ENCODE measurements at regions not wholly inside any gene's neighbourhood (a gene's known extent, or its start where the extent isn't known, plus 50 kb on each side); places are given as distances from the start of the nearest gene placed in this dataset.
"Not testable (repeated sequence)": the region's sequence is repeated elsewhere in the genome, so short reads cannot be mapped to it uniquely, and the experiment has no call there.

DNA sequence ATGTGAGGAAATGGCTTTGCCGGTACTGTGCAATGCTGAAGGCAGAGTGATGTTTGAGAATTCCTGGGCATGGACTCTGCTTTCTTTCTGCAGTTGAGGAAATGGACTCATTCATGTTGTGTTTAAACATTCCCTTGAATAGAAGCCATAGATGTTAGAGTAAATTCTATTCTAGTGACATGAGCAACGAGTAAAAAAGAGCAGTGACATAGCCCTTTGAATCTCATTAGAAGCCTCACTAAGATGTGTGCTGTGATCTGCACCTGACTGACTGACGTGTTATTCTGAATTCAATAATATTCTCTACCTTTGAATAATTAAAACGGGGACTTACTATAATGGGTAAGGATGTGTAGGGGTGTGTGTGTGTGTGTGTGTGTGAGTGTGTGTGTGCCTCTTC is 113.7 kb upstream of the KLF4 start:
- no peak for DNase-seq (ENCODE audit: low read depth in 4 of 4, low spot score in 2 of 4)

DNA sequence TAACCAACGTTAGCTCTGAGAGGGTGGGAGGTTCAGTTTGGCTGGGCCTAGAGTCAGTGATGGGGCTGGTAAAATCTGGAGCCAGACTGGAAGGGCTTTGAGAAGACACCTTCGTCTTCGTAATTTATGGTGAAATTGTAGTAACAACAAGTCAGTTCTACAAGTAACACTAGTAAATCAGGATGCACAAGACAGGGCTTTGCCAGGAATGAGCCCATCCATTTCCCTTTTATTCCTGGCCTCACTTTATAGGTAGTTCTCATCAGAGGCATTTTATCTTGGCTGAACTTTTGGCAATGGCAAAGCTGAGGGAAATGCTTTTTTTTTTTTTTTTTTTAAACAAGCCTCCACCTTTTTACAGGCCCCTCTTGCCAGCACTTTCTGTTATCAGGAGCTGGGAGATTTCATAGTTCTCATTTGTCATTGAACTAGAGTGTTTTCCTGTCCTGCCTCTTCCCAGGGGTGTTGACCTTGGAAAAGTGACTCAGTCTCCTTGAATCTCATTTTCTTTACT is 110.5 kb upstream of the KLF4 start:
- no peak for DNase-seq (ENCODE audit: low read depth in 4 of 4, low spot score in 2 of 4)

DNA sequence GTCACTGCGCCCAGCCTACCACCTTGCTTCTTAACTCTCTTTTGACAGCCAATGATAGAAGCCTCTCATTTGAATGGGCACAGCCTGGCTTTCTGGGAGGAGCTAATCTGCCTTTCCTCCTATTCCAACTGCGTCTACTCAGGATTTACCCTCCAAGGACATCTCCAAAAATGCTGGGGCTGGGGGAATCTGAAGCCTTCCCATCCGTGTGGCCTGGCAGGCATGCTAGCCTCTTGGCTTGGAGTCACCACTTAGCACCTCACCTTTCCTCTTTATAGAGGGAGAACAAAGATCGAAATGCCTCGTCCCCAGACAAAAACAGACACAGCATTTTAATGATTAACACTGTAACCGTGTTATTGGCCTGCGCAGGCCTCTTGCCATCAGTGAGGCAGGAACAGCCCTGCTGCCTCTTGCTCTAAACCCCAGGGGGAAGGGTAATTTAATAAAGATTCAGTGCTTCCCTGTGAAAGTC is 108.2 kb upstream of the KLF4 start:
- no peak for DNase-seq (ENCODE audit: low read depth in 4 of 4, low spot score in 2 of 4)

DNA sequence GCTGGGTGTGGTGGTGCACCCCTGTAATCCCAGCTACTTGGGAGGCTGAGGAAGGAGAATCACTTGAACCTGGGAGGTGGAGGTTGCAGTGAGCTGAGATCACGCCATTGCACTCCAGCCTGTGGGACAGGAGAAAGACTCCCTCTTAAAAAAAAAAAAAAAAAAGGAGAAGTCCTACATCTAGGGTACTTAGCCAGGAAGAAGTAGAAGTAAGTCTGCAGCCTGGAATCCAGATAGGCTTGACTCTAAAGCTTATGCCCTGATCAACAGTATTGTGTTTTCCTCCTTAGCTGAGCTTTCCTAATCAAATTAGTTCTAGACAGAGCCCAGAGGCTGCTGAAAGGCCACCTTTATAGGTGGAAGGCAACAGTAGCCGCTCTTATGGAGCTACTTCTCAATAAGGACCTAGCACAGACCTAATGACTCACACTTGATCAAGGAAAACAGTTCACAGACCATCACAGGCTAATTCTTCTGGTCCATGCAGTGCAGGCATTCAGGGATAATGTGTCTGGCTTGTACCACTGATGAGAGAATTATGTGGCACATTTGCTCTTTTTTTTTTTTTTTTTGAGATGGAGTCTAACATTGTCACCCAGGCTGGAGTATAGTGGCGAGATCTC is 105.5 kb upstream of the KLF4 start:
- no peak for DNase-seq (ENCODE audit: low read depth in 4 of 4, low spot score in 2 of 4)

DNA sequence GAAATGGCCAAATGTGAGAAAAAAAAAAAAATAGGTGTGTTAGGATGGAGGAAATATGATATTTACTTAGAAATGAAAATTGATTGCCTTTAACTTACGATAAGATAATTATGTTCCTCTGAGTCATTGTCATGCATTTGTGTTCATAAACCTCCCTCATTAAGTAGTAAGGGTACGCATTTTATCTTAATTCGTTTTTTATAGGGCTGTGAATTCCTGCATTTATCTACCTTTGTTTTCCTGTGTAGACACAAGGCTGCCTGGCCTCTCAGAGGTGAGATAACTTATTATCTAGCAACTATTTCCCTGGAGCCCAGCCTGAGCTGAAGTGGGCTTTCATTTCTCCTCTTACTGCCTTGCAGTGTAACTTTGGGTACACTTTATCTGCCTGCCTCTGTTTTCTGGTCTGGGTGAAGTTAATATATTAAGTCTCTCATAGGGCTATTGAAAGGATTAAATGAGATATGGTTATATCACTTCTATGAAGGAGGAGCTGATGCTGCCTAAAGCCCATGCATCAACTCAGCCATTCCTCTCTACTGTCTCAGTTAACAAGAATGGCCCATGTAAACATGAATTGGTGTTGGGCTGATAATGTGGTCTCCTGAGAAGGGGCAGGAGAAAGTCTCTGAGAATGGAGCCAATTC is 103.8 kb upstream of the KLF4 start:
- no peak for DNase-seq (ENCODE audit: low read depth in 4 of 4, low spot score in 2 of 4)

DNA sequence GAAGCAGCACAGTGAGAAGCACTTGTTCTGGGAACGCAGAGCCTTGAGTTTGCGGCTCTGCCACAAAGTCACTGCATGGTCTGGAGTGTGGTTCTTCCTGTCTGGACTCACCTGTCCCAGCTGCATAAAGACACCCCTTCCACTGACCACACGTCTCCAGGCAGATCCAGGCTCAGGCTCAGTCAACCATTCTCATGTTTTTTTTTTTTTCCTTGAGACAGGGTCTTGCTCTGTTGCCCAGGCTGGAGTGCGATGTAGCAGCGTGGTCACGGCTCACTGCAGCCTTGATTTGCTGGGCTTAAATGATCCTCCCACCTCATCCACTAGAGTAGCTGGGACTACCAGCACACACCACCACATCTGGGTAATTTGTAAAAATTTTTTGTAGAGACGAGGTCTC is 102.9 kb upstream of the KLF4 start:
- DNase-seq (ENCODE audit: low read depth in 4 of 4, low spot score in 2 of 4) = no peak

DNA sequence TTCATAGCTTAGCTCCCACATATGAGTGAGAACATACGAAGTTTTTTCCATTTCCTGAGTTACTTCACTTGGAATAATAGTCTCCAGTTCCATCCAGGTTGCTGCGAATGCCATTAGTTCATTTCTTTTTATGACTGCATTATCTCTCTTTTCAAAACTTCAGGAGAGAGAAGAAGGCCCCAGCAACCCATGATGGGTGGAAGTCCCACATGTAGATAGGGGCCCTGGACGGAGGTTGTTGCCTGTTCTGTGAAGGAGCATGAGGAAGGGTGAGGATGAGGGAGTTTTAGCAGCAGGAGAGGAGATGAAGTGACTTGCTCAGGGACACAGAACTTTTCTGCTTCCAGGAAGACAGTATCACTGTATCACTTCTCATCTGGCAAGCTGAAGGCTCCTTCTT is 102.2 kb upstream of the KLF4 start:
- no peak for DNase-seq (ENCODE audit: low read depth in 4 of 4, low spot score in 2 of 4)

DNA sequence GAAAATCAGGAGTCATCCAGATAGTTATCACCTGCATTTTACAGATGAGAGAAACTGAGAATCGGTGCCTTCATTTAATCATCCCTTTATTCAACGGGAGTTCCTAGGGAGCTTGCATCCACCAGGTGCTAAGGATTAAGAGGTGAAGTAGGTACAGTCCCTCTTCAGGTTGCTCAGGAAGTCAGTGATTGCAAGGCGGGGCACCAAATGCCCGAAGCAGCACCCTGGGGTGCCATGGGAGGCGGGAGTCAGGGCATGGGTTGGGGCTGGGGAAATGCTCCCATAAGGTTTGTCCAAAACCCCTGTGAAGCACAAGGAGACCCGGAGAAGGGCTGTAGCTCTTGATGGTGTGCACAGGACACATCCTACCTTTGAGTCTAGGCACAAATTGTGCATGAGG is 98.8 kb upstream of the KLF4 start:
- DNase-seq (ENCODE audit: low read depth in 4 of 4, low spot score in 2 of 4) = no peak

DNA sequence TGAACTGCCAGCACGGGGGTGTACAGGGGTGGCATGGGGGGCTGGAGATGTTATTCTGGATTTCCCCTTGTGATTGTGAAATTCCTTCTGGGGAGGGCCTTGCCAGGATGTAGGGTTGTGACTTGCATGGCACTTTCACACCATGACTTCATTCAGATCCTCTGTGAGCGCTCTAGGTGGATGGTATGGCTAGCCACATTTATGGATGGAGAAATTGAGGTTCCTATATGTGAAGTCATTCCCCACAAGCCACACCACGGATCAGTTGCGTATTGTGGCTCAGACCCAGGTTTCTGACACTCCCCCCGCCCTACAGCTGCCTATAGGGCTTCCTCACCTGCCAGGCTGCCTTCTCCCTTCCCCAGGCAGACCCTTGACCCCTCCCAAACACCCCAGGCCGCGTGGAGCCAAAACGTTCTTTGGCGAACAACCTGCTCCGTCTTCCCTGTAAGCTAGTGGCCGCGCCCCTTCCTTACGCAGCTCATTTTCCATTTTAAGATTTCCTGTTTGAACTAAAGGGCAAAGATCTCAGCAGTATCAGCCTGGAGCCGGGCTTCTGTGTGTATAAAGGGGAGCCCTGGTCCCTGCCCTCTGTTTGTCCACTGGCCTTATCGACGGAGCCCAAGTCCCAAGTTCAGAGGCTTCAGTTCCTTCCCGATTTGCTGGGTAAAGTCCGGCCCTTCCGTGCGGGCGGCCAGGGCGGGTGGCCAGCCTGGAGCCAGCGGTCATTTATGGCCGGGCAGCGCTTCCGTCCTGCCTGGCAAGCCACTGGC is 97.8 kb upstream of the KLF4 start:
- no peak for DNase-seq (ENCODE audit: low read depth in 4 of 4, low spot score in 2 of 4)

DNA sequence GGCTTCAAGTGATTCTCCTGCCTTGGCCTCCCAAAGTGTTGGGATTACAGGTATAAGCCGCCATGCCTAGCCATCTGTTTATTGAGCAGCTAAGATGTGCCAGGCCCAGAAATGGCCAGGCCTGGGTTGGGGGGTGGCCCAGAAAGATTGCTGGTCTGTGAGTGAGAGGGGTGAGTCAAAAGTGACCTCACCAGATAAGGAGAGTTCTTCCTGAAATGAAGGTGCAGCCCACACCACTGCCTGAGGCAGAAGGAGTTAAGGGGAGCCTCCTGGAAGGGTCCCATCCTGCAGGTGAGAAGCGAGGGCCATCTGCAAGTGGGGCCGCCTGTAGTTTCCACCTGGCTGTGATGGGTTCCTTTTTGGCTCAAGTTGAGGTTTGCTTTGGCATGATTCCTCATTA is 96.9 kb upstream of the KLF4 start:
- no peak for DNase-seq (ENCODE audit: low read depth in 4 of 4, low spot score in 2 of 4)

DNA sequence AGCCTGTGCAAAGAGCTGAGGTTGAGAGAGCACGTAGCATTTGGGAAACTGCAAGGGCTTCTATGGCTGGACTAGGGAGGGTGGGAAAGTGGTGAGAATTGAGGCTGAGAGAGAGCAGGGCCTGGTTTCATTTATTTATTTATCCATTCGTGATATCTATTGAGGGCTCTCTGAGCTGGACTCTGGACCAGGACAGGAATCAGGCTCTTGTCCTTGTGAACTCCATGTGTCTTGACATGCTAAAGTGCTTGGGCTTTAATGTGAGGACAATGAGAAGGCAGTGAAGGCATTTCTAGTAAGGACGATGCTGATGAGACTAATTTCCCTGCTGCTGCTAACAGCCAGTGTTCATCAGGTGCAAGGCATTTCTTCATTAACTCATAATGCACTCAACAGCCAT is 95.9 kb upstream of the KLF4 start:
- DNase-seq (ENCODE audit: low read depth in 4 of 4, low spot score in 2 of 4) = no peak

DNA sequence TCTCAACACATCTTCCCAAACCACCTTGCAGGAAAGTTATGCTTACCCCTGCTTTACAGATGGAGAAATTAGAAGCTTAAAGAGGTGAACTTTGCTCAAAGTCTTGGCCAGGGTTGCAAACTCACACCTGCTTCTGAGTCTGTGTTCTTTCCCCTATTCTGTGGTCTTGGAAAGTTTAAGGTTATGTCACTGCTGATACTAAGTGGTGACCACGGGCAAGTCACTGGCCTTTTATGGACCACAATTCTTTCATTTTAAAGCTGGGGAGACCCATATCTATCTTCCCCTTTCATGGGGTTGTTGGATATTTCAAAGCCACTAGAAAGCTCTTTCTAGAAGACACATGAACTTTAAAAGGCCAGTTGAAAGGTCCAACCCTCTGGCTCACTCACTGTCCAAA is 95.4 kb upstream of the KLF4 start:
- no peak for DNase-seq (ENCODE audit: low read depth in 4 of 4, low spot score in 2 of 4)

DNA sequence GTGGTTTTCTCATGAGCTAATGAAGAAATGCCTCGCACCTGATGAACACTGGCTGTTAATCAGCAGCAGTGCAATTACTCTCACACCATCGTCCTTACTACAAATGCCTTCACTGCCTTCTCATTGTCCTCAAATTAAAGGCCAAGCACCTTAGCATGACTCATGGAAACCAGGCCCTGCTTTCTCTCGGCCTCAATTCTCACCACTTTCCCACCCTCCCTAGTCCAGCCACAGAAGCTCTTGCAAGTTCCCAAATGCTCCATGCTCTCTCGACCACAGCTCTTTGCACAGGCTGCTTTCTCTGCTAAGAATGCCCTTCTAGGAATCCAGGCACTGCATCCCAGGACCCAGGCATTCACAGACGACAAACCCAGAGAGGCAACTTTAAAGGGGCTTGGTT is 94.6 kb upstream of the KLF4 start:
- DNase-seq (ENCODE audit: low read depth in 4 of 4, low spot score in 2 of 4) = no peak

DNA sequence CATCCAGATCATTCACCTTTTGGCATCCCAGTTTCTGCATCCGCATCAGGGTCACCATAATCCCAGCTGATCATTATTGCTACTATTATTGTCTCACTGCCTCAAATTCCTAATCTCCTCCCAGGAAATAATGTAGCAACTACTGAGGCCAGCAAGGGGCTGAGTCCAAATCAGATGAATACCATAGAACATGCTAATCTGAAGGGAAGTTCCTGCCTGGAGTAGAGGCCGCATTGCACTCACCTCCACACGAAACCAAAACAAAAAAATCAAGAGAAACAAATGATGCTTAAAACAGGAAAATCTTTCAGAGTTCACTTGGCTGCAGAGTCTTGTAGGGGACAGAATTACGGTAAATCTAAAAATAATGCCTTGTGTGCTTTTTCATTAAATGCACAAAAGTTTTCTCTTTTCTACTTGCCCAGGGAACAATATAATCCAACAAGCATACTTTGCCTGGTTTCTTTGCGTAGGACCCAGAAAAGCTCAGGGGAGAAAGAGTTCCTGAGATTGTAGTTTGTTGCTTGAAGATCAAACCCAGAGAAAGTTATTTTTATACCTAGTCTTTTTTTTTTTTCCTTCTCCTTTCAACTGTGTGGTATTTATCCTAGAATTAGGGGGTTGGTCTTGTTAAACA is 87.7 kb upstream of the KLF4 start:
- DNase-seq (ENCODE audit: low read depth in 4 of 4, low spot score in 2 of 4) = no peak

DNA sequence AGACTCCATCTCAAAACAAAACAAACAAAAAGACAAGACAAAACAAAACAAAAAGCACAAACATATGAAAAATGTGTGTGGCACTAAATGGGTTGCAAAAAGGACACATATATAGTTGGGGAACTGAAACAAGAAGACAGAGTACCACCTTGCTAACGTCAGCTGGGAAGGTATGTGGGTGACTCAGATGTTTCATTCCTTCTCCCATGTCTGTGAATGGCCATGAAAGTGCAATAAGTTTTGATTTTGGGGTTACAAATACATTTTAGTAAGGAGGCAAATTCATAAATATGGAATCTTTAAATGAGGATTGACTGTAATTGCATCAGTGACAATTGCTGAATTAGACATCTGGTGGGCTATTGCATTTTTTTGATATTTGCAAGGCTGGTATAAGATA is 81.6 kb upstream of the KLF4 start:
- no peak for DNase-seq (ENCODE audit: low read depth in 4 of 4, low spot score in 2 of 4)

DNA sequence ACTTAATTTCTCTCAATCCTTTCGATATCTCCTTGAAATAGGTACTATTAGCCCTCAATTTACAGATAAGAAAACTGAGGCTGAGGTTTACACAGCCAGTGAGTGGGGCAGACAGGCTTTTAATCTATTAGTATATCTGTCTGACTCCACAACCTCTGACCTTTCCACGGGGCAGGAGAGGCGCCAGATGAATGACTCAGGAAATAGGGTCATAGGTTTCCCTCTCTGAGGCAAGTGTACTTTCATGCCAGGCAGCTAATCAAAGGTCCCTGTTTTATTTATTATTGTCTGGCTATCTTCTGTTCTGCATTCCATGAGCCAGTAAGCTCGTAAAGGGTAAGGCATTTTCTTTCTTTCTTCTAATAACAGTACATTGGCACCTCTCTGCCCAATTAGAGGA is 79.6 kb upstream of the KLF4 start:
- no peak for DNase-seq (ENCODE audit: low read depth in 4 of 4, low spot score in 2 of 4)

DNA sequence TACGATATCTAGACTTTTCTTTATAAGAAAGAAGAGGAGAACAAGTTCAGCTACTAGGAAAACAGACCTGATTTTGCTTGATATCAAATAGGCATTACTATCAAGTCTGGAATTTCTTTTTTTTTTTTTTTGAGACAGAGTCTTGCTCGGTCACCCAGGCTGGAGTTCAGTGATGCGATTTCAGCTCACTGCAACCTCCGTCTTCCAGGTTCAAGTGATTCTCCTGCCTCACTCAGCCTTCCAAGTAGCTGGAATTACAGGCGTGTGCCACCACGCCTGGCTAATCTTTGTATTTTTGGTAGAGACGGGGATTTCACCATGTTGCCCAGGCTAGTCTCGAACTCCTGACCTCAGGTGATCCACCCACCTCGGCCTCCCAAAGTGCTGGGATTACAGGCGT is 78.8 kb upstream of the KLF4 start:
- DNase-seq (ENCODE audit: low read depth in 4 of 4, low spot score in 2 of 4) = not testable (repeated sequence)

DNA sequence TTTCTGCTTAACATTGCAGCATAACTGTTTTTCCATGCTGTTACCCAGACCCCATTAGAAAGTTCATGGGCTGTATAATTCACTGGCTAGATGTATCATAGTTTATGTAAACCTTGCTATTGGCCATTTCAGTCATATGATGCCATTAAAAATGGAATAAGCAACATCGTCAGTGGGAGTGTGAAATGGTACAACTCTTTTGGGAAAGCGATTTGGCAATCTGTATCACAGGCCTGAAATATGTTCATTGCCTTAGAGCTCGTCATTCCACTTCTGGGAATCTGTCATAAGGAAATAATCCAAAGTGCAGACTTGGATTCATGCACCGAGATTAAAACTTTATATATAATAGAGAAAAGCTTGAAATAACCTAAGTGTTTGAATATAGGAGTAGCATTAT is 77.9 kb upstream of the KLF4 start:
- DNase-seq (ENCODE audit: low read depth in 4 of 4, low spot score in 2 of 4) = no peak

DNA sequence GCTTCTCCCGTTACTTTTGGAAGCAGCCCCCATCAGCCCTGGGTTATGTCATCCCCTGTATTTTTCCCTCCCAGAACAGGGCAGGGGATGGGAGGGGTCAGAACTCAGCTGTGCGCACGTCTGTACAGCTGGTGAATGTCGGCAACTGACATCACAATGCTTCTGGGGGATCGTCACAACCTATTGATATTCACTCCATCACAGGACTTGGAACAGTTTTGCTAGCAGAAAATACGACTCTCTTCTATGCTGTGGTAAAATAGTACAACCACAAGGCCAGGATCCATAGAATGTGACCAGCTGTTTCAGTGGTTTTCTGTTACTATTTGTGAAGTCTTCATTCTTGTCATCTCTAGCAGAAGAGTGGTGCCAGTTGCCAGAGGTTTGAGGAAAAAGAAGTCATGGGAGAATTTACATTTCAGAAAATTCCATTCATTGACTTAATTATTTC is 77.1 kb upstream of the KLF4 start:
- DNase-seq (ENCODE audit: low read depth in 4 of 4, low spot score in 2 of 4) = no peak

DNA sequence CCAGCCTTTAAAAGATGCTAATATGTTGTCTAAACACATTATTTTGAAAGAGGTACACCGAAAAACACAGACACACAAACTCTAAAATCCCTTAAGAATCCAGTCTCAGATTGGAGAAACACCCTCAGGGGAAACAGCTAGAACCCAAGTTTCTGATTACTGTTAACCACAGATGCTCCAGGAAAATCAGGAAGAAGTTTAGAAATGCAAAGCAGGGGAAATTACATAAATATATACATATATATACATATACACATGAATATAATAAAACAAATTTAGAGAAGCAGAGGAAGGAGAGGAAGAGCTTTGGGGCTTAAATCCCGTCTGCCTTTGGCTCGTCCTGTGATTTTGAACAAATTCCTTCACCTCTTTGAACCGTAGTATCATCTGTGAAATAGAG is 73.2 kb upstream of the KLF4 start:
- no peak for DNase-seq (ENCODE audit: low read depth in 4 of 4, low spot score in 2 of 4)

DNA sequence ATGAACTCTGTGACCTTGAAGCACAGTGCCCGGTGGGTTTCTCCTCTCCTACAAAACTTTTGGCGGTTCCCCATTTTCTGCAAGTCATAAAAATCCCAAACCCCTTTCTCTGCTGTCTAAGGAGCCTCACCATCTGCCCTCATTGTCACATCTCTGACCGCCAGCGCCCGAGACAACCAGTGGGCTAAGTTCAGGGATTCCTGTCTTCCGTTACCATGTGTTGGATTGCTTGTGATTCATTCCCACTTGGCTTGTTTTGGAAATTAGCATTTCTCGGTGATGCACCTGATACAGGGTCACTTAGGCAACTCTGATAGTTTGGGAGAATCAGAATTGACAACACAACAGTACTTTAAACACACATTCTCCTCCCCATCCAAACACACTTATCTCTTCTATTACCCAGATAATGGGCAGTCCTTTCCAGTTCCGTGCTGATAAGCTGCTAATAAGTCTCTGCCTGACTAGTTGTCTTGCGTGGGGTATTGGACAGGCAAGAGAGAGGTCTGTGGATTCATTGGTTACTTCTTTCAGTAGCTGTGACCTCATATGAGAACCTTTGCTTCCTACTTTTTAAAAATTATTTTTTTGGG is 70.0 kb upstream of the KLF4 start:
- DNase-seq (ENCODE audit: low read depth in 4 of 4, low spot score in 2 of 4) = no peak

Measured in left renal cortex interstitium (tissue), 4 donors.